ENCODE measurements at regions not wholly inside any gene's neighbourhood (a gene's known extent, or its start where the extent isn't known, plus 50 kb on each side); places are given as distances from the start of the nearest gene placed in this dataset.
"Not testable (repeated sequence)": the region's sequence is repeated elsewhere in the genome, so short reads cannot be mapped to it uniquely, and the experiment has no call there.

DNA sequence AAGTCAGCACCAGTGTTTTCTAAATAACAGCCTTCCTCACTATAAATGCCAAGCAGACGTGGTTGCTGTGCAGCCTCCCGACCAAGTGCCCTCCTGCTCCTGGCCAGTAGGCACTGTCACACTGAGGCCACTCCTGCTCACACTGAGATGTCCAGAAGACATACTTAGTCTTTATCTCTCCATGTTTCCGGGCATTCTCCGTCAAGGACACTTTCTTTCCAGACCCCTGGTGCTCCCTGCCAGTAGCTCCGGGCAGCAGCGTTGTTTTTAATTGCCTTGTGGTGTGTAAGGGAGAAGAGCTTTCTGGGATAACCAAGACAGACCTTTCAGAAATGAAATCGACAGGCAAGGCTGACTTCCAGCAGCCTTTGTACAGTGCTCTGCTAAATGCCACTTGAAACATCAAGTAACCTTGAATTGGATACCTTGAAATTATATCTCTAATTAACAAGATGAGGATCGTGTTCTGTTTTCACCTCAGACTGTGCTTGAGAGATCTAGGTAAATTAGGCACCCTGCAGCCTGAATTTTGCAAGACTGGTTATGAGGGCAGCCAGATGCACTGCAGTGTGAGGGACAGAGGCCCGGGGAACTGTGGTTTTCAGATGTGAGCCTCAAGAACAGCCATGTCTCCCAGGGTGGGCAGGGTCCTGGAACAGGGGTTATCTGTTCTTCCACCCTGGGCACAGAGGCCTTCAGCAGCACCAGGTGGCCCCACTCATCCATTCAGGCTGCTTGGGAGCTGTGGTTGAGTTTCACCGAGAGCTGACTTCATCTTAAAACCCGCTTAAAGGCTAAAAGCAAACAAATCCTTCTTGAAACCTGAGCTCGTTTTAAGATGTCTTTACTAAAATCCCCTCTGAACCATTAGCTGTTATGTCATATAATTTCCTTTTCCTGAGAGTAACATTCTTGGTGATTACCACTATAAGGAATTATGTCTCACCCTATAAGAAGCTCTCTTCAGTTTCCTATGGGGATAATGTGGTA, 105.5 kb upstream of the IL12A start:
- H3K4me2 ChIP-seq (ENCODE audit: low read depth, low read length) = no peak overlapping the region
- no peaks in the 10 kb centered on the region for H3F3A ChIP-seq (ENCODE audit: insufficient read depth, low read length)
- H3K9me3 ChIP-seq (replicated peaks; ENCODE audit: insufficient read depth, low read length) = no peaks in the 10 kb centered on the region
- H3K9me2 ChIP-seq (replicated peaks; ENCODE audit: insufficient read depth, low read length) = no peaks in the 10 kb centered on the region
- no peak overlapping the region for H3K27ac ChIP-seq (ENCODE audit: low read length)
- H3K36me3 ChIP-seq (replicated peaks; ENCODE audit: insufficient read depth, low read length) = no peaks in the 10 kb centered on the region
- no peak overlapping the region for H2AFZ ChIP-seq (ENCODE audit: low read length)
- no peak for TF ChIP-seq EZH2phosphoT487 (IDR thresholded peaks at IDR 0.05; ENCODE audit: low read length)
- TF ChIP-seq EZH2 (optimal IDR thresholded peaks at IDR 0.05; ENCODE audit: low read depth, low read length) = no peak
- TF ChIP-seq, protein P1, sequence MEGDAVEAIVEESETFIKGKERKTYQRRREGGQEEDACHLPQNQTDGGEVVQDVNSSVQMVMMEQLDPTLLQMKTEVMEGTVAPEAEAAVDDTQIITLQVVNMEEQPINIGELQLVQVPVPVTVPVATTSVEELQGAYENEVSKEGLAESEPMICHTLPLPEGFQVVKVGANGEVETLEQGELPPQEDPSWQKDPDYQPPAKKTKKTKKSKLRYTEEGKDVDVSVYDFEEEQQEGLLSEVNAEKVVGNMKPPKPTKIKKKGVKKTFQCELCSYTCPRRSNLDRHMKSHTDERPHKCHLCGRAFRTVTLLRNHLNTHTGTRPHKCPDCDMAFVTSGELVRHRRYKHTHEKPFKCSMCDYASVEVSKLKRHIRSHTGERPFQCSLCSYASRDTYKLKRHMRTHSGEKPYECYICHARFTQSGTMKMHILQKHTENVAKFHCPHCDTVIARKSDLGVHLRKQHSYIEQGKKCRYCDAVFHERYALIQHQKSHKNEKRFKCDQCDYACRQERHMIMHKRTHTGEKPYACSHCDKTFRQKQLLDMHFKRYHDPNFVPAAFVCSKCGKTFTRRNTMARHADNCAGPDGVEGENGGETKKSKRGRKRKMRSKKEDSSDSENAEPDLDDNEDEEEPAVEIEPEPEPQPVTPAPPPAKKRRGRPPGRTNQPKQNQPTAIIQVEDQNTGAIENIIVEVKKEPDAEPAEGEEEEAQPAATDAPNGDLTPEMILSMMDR (IDR thresholded peaks at IDR 0.05; ENCODE audit: low read length) = no peak
- H3K4me3 ChIP-seq (ENCODE audit: low read length) = no peak overlapping the region
- no peak overlapping the region for H3K9ac ChIP-seq (ENCODE audit: low read length)
- H3K79me2 ChIP-seq (ENCODE audit: low read length) = no peaks in the 10 kb centered on the region
- H3K4me1 ChIP-seq (ENCODE audit: low read length) = no peaks in the 10 kb centered on the region
- H3K27me3 ChIP-seq (replicated peaks; ENCODE audit: insufficient read depth, low read length) = no peaks in the 10 kb centered on the region
- DNase-seq = no peak
- H4K20me1 ChIP-seq (ENCODE audit: insufficient read depth, low read length) = no peaks in the 10 kb centered on the region

DNA sequence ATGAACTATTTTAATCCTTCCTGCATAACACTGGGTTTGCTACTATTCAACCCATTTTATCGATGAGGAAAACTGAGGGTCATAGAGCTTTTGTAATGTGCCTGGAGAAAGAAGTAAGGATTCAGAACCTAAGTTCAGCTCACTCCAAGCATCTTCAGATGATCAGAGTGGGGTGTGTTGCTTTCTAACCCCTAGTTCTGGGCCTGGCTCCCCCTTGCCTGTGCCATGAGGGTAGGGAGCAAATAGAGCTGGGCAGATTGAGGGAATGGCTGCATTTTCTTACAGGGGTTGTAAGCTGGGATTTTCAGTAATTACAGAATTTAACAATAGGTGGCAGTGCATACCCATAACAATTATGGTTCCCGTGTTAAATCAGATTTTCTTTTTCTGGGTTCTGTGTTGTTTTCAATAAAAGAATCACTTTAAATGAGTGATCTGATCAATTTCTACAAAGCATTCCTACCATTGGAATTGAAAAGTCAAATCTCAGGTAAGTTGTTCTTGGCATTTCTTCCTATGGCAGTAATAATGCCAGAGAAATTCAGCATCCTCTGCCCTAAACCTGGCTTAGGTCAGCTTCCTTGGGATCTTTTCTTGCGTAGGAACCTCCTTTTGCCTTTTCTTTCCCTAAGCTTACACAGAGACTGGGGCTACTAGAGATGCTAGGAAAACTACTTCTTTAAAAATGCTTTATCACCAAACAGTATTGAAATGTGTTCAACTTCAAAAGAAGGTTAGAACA, 103.8 kb upstream of the IL12A start:
- Histone ChIP-seq H3K27me3 (replicated peaks; ENCODE audit: insufficient read depth, low read length) (no peaks in the 10 kb centered on the region), H3K79me2 (ENCODE audit: low read length) (no peaks in the 10 kb centered on the region), H3F3A (ENCODE audit: insufficient read depth, low read length) (no peaks in the 10 kb centered on the region), H3K4me1 (ENCODE audit: low read length) (no peaks in the 10 kb centered on the region), H3K4me2 (ENCODE audit: low read depth, low read length) (no peak overlapping the region), H4K20me1 (ENCODE audit: insufficient read depth, low read length) (no peaks in the 10 kb centered on the region), H2AFZ (ENCODE audit: low read length) (no peak overlapping the region), H3K36me3 (replicated peaks; ENCODE audit: insufficient read depth, low read length) (no peaks in the 10 kb centered on the region), H3K9me3 (replicated peaks; ENCODE audit: insufficient read depth, low read length) (no peaks in the 10 kb centered on the region), H3K9me2 (replicated peaks; ENCODE audit: insufficient read depth, low read length) (no peaks in the 10 kb centered on the region), H3K4me3 (ENCODE audit: low read length) (no peak overlapping the region), H3K9ac (ENCODE audit: low read length) (no peak overlapping the region), H3K27ac (ENCODE audit: low read length) (no peak overlapping the region)
- DNase-seq = peak; percentile 58
- no peak for TF ChIP-seq EZH2phosphoT487 (IDR thresholded peaks at IDR 0.05; ENCODE audit: low read length)
- TF ChIP-seq, protein P1 (IDR thresholded peaks at IDR 0.05; ENCODE audit: low read length) = peak; percentile 86

DNA sequence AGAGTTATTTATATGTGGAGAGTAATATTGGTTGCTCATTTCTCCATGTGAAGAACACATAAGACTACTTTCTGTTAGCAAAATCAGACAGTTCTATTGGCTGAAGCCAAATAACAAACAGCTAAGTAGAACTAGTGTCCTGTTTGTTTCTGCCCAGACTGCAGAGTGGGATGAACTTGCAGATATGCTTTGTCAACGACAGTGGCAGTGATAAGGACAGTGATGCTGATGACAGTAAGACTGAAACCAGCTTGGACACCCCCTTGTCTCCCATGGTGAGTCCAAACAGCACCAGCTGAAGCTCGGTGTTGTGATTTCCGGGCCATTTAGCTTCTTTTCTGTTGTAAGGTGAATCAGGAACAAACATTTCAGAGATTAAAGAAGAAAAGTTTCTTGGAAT, 102.6 kb upstream of the IL12A start:
- no peaks in the 10 kb centered on the region for H4K20me1 ChIP-seq (ENCODE audit: insufficient read depth, low read length)
- no peaks in the 10 kb centered on the region for H3K9me2 ChIP-seq (replicated peaks; ENCODE audit: insufficient read depth, low read length)
- H3F3A ChIP-seq (ENCODE audit: insufficient read depth, low read length) = no peaks in the 10 kb centered on the region
- H3K27me3 ChIP-seq (replicated peaks; ENCODE audit: insufficient read depth, low read length) = no peaks in the 10 kb centered on the region
- no peak overlapping the region for H2AFZ ChIP-seq (ENCODE audit: low read length)
- no peaks in the 10 kb centered on the region for H3K9me3 ChIP-seq (replicated peaks; ENCODE audit: insufficient read depth, low read length)
- no peaks in the 10 kb centered on the region for H3K4me1 ChIP-seq (ENCODE audit: low read length)
- no peak overlapping the region for H3K4me2 ChIP-seq (ENCODE audit: low read depth, low read length)
- no peak overlapping the region for H3K27ac ChIP-seq (ENCODE audit: low read length)
- no peak for DNase-seq
- H3K36me3 ChIP-seq (replicated peaks; ENCODE audit: insufficient read depth, low read length) = no peaks in the 10 kb centered on the region
- no peaks in the 10 kb centered on the region for H3K79me2 ChIP-seq (ENCODE audit: low read length)
- H3K4me3 ChIP-seq (ENCODE audit: low read length) = no peak overlapping the region
- TF ChIP-seq EZH2phosphoT487 (IDR thresholded peaks at IDR 0.05; ENCODE audit: low read length) = no peak
- TF ChIP-seq EZH2 (optimal IDR thresholded peaks at IDR 0.05; ENCODE audit: low read depth, low read length) = no peak
- TF ChIP-seq, protein P1 (IDR thresholded peaks at IDR 0.05; ENCODE audit: low read length) = no peak
- no peak overlapping the region for H3K9ac ChIP-seq (ENCODE audit: low read length)

DNA sequence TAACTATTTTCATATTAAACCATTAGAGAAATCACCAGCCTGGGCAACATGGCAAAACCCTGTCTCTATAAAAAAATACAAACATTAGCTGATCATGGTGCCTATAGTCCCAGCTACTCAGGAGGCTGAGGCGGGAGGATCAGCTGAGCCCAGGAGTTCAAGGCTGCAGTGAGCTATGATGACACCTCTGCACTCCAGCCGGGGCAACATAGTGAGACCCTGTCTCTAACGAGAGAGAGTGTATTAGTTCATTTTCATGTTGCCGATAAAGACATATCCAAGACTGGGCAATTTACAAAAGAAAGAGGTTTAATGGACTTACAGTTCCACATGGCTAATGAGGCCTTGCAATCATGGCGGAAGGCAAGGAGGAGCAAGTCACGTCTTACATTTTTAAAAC, 102.1 kb upstream of the IL12A start:
- not testable (repeated sequence) for H3K79me2 ChIP-seq (ENCODE audit: low read length); H4K20me1 ChIP-seq (ENCODE audit: insufficient read depth, low read length); H3K9me2 ChIP-seq (replicated peaks; ENCODE audit: insufficient read depth, low read length); H3K36me3 ChIP-seq (replicated peaks; ENCODE audit: insufficient read depth, low read length); H3K27ac ChIP-seq (ENCODE audit: low read length); H3F3A ChIP-seq (ENCODE audit: insufficient read depth, low read length); H3K4me1 ChIP-seq (ENCODE audit: low read length); H3K9ac ChIP-seq (ENCODE audit: low read length); H3K9me3 ChIP-seq (replicated peaks; ENCODE audit: insufficient read depth, low read length); H3K4me2 ChIP-seq (ENCODE audit: low read depth, low read length); H2AFZ ChIP-seq (ENCODE audit: low read length); H3K4me3 ChIP-seq (ENCODE audit: low read length); DNase-seq; H3K27me3 ChIP-seq (replicated peaks; ENCODE audit: insufficient read depth, low read length)

All from MM.1S (cell line).